ENCODE measurements at regions not wholly inside any gene's neighbourhood (a gene's known extent, or its start where the extent isn't known, plus 50 kb on each side); places are given as distances from the start of the nearest gene placed in this dataset.

- ChIA-PET CTCF (no interaction called here), POLR2A (no interaction called here)
- Mint-ChIP-seq H3K4me3 (no peak overlapping the region), H3K36me3 (ENCODE audit: low read depth) (no peaks in the 10 kb centered on the region), H3K4me1 (no peaks in the 10 kb centered on the region), H3K9me3 (peaks cover 10% of the 10 kb centered on the region), H3K27ac (no peak overlapping the region), H3K27me3 (no peaks in the 10 kb centered on the region)
- DNase-seq, result no peak
- TF ChIP-seq CTCF (IDR thresholded peaks at IDR 0.05), result no peak
- no peak for ATAC-seq (ENCODE audit: low read depth)
- intact Hi-C loops (cut with micrococcal nuclease), result no loop called here
These were observed 719.7 kb upstream of the MIR17HG start for GRCh38 chr13:90627813-90628212.

- TF ChIP-seq CTCF (IDR thresholded peaks at IDR 0.05), result no peak
- no peaks in the 10 kb centered on the region for H3K36me3 Mint-ChIP-seq (ENCODE audit: low read depth)
- DNase-seq (no peak), ATAC-seq (ENCODE audit: low read depth) (no peak)
- intact Hi-C loops (cut with micrococcal nuclease), result no loop called here
- ChIA-PET CTCF (no interaction called here), POLR2A (no interaction called here)
- no peak overlapping the region for H3K27ac Mint-ChIP-seq
- no peaks in the 10 kb centered on the region for H3K27me3 Mint-ChIP-seq
- no peaks in the 10 kb centered on the region for H3K4me1 Mint-ChIP-seq
- no peak overlapping the region for H3K4me3 Mint-ChIP-seq
- H3K9me3 Mint-ChIP-seq, result peaks cover 10% of the 10 kb centered on the region
These were observed 719.0 kb upstream of the MIR17HG start for GRCh38 chr13:90628471-90628870.

- Mint-ChIP-seq H3K27me3 (no peaks in the 10 kb centered on the region), H3K36me3 (ENCODE audit: low read depth) (no peaks in the 10 kb centered on the region), H3K4me1 (no peaks in the 10 kb centered on the region), H3K27ac (no peak overlapping the region), H3K9me3 (peaks cover 7% of the 10 kb centered on the region), H3K4me3 (no peak overlapping the region)
- TF ChIP-seq CTCF (IDR thresholded peaks at IDR 0.05), result no peak
- CTCF ChIA-PET, result no interaction called here
- intact Hi-C loops (cut with micrococcal nuclease), result no loop called here
- no peak for ATAC-seq (ENCODE audit: low read depth)
- no peak for DNase-seq
- POLR2A ChIA-PET, result no interaction called here
These were observed 716.8 kb upstream of the MIR17HG start for GRCh38 chr13:90630716-90631115.

GRCh38 chr13:90632184-90632583 is 715.3 kb upstream of the MIR17HG start:
- DNase-seq (no peak), ATAC-seq (ENCODE audit: low read depth) (no peak)
- Mint-ChIP-seq H3K27me3 (no peaks in the 10 kb centered on the region), H3K36me3 (ENCODE audit: low read depth) (no peaks in the 10 kb centered on the region), H3K4me1 (no peaks in the 10 kb centered on the region), H3K27ac (no peak overlapping the region), H3K4me3 (no peak overlapping the region), H3K9me3 (peaks cover 9% of the 10 kb centered on the region)
- CTCF ChIA-PET, result no interaction called here
- intact Hi-C loops (cut with micrococcal nuclease), result no loop called here
- TF ChIP-seq CTCF (IDR thresholded peaks at IDR 0.05), result no peak
- POLR2A ChIA-PET, result no interaction called here

- no peak overlapping the region for H3K27ac Mint-ChIP-seq
- H3K4me1 Mint-ChIP-seq, result no peaks in the 10 kb centered on the region
- intact Hi-C loops (cut with micrococcal nuclease), result no loop called here
- H3K27me3 Mint-ChIP-seq, result no peaks in the 10 kb centered on the region
- ATAC-seq (ENCODE audit: low read depth), result no peak
- TF ChIP-seq CTCF (IDR thresholded peaks at IDR 0.05), result no peak
- DNase-seq, result no peak
- ChIA-PET CTCF (no interaction called here), POLR2A (no interaction called here)
- H3K9me3 Mint-ChIP-seq, result peaks cover 9% of the 10 kb centered on the region
- no peaks in the 10 kb centered on the region for H3K36me3 Mint-ChIP-seq (ENCODE audit: low read depth)
- H3K4me3 Mint-ChIP-seq, result no peak overlapping the region
These were observed 713.6 kb upstream of the MIR17HG start for GRCh38 chr13:90633849-90634248.
